Effector memory CD4-positive, alpha-beta T cell (primary cell): ENCODE measurements at regions not wholly inside any gene's neighbourhood (a gene's known extent, or its start where the extent isn't known, plus 50 kb on each side); places are given as distances from the start of the nearest gene placed in this dataset.
"Not testable (repeated sequence)": the region's sequence is repeated elsewhere in the genome, so short reads cannot be mapped to it uniquely, and the experiment has no call there.

Experiments used
- DNase-seq, 3 donors: peaks; one replicate each; pipeline ENCODE4 v3.0.0-alpha.2; 2020
- H3K27ac ChIP-seq: 2 replicates; pipeline ENCODE4 v1.7.0; 2013; ENCODE audit warnings: mild to moderate bottlenecking, low read length, moderate library complexity; ENCODE audit not compliant: insufficient read depth, poor library complexity, severe bottlenecking
- H3K27me3 ChIP-seq: replicated peaks from 2 replicates; pipeline ENCODE4 v1.7.0; 2013; ENCODE audit warnings: mild to moderate bottlenecking, low read length; ENCODE audit not compliant: insufficient read depth, control insufficient read depth, poor library complexity, severe bottlenecking
- H3K36me3 ChIP-seq: 2 replicates; pipeline ENCODE4 v1.7.0; 2013; ENCODE audit warnings: mild to moderate bottlenecking, low read length, moderate library complexity; ENCODE audit not compliant: control insufficient read depth, insufficient read depth
- H3K4me1 ChIP-seq: 2 replicates; pipeline ENCODE4 v1.7.0; 2013; ENCODE audit warnings: low read length, mild to moderate bottlenecking; ENCODE audit not compliant: control insufficient read depth, insufficient read depth, poor library complexity, severe bottlenecking
- H3K4me3 ChIP-seq: 2 replicates; pipeline ENCODE4 v1.7.0; 2013; ENCODE audit warnings: low read length, low read depth, mild to moderate bottlenecking; ENCODE audit not compliant: insufficient read depth, poor library complexity, severe bottlenecking
- H3K9me3 ChIP-seq: 2 replicates; pipeline ENCODE4 v1.7.0; 2013; ENCODE audit warnings: mild to moderate bottlenecking, low read length, moderate library complexity; ENCODE audit not compliant: control insufficient read depth

- not testable (repeated sequence) for DNase-seq, H3K27ac ChIP-seq, H3K4me3 ChIP-seq, H3K27me3 ChIP-seq, H3K36me3 ChIP-seq, H3K4me1 ChIP-seq, H3K9me3 ChIP-seq
These were observed 224.3 kb downstream of the SHCBP1 start for GRCh38 chr16:46396883-46397270.

- not testable (repeated sequence) for DNase-seq, H3K27me3 ChIP-seq, H3K4me3 ChIP-seq, H3K36me3 ChIP-seq, H3K4me1 ChIP-seq, H3K27ac ChIP-seq, H3K9me3 ChIP-seq
These were observed 224.9 kb downstream of the SHCBP1 start for GRCh38 chr16:46396131-46396882.

GRCh38 chr16:46395391-46395921 lies 225.7 kb downstream of the SHCBP1 start:
- not testable (repeated sequence) for H3K4me1 ChIP-seq, DNase-seq

GRCh38 chr16:46394963-46395362 lies 226.2 kb downstream of the SHCBP1 start:
- not testable (repeated sequence) for H3K27ac ChIP-seq, H3K9me3 ChIP-seq, DNase-seq, H3K36me3 ChIP-seq, H3K4me1 ChIP-seq, H3K27me3 ChIP-seq, H3K4me3 ChIP-seq

More at GRCh38 chr16:46395391-46395921, 225.7 kb downstream of the SHCBP1 start:
- H3K27ac ChIP-seq, H3K27me3 ChIP-seq, H3K36me3 ChIP-seq, H3K4me3 ChIP-seq, H3K9me3 ChIP-seq: not testable (repeated sequence)

GRCh38 chr16:46394149-46394548 lies 227.0 kb downstream of the SHCBP1 start:
- not testable (repeated sequence) for H3K4me3 ChIP-seq, H3K27ac ChIP-seq, DNase-seq, H3K4me1 ChIP-seq, H3K36me3 ChIP-seq, H3K27me3 ChIP-seq, H3K9me3 ChIP-seq

GRCh38 chr16:46392930-46393722 lies 228.1 kb downstream of the SHCBP1 start:
- not testable (repeated sequence) for H3K4me3 ChIP-seq, H3K9me3 ChIP-seq, H3K27ac ChIP-seq, DNase-seq, H3K4me1 ChIP-seq, H3K36me3 ChIP-seq, H3K27me3 ChIP-seq

GRCh38 chr16:46390660-46391462 lies 230.3 kb downstream of the SHCBP1 start:
- not testable (repeated sequence) for H3K9me3 ChIP-seq, H3K4me3 ChIP-seq, H3K27ac ChIP-seq, H3K4me1 ChIP-seq, DNase-seq, H3K27me3 ChIP-seq, H3K36me3 ChIP-seq

- H3K9me3 ChIP-seq, H3K36me3 ChIP-seq, H3K27me3 ChIP-seq, H3K4me1 ChIP-seq, H3K27ac ChIP-seq, H3K4me3 ChIP-seq: not testable (repeated sequence)
- peak; percentile 20 to 25 (median 21) for DNase-seq
These were observed 231.6 kb downstream of the SHCBP1 start for GRCh38 chr16:46389561-46390041.

GRCh38 chr16:46388939-46389491 lies 232.2 kb downstream of the SHCBP1 start:
- DNase-seq, H3K9me3 ChIP-seq, H3K27me3 ChIP-seq, H3K4me3 ChIP-seq, H3K4me1 ChIP-seq, H3K36me3 ChIP-seq, H3K27ac ChIP-seq: not testable (repeated sequence)
